ENCODE measurements at regions not wholly inside any gene's neighbourhood (a gene's known extent, or its start where the extent isn't known, plus 50 kb on each side); places are given as distances from the start of the nearest gene placed in this dataset.

DNA sequence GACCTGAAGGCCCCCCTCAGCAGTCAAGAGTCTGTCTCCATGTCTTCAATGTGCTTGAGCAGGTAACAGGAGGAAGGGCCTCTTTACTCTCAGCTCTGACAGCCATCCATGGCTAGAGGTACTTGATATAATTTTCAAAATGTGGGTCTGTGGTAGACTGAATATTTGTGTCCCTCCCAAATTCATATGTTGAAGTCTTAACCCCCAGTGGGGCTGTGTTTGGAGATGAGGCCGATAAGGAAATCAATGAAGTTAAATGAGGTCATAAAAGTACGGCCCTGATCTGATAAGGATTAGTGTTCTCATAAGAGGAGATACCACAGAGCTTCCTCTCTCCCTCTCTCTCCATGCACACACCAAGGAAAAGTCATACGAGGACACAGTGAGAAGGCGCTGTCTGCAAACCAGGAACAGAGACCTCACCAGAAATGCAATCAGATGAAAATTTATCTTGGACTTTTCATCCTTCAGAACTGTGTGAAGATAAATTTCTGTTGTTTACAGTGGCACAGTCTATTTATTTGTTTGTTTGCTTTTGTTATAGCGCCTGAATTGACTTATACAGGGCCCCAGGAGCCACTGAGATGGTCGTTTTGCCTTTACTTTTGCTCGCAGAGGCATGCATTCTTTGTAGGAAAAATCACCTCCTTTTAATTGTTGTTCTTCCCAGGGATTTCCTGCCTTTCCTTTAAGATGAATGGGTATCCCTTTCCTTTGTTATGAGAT is 274.8 kb upstream of the TRIB2 start:
- TF ChIP-seq, protein P1, sequence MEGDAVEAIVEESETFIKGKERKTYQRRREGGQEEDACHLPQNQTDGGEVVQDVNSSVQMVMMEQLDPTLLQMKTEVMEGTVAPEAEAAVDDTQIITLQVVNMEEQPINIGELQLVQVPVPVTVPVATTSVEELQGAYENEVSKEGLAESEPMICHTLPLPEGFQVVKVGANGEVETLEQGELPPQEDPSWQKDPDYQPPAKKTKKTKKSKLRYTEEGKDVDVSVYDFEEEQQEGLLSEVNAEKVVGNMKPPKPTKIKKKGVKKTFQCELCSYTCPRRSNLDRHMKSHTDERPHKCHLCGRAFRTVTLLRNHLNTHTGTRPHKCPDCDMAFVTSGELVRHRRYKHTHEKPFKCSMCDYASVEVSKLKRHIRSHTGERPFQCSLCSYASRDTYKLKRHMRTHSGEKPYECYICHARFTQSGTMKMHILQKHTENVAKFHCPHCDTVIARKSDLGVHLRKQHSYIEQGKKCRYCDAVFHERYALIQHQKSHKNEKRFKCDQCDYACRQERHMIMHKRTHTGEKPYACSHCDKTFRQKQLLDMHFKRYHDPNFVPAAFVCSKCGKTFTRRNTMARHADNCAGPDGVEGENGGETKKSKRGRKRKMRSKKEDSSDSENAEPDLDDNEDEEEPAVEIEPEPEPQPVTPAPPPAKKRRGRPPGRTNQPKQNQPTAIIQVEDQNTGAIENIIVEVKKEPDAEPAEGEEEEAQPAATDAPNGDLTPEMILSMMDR (IDR thresholded peaks at IDR 0.05): no peak
- TF ChIP-seq POLR2AphosphoS5 (IDR thresholded peaks at IDR 0.05) (no peak), POLR2A (IDR thresholded peaks at IDR 0.05) (no peak)
